GM21529 (cell line): ENCODE measurements at regions not wholly inside any gene's neighbourhood (a gene's known extent, or its start where the extent isn't known, plus 50 kb on each side); places are given as distances from the start of the nearest gene placed in this dataset.

Experiments
- ATAC-seq: cut with Tn5 transposase; IDR thresholded peaks from one replicate; pipeline ENCODE4 v1.9.1; 2021; ENCODE audit not compliant: unreplicated experiment

DNA sequence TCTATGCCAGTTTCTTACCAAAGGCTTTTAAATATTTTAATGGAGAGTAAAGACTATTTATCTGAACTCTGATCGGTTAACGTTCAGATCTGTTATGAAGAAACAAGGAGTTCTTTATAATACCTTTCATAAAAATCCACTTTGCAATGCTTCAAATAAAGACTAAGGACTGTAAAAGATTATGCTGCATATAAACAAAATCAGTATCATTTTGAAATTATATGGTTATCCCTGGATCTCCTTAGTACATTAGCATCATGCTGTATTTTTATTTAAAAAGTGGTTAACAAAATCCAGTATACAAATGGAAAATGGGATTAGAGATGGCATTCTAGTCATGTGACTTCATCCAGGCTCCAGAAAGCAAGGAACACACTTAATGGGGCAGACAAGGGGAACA, 386.8 kb downstream of the LMO4 start:
- no peak for ATAC-seq

DNA sequence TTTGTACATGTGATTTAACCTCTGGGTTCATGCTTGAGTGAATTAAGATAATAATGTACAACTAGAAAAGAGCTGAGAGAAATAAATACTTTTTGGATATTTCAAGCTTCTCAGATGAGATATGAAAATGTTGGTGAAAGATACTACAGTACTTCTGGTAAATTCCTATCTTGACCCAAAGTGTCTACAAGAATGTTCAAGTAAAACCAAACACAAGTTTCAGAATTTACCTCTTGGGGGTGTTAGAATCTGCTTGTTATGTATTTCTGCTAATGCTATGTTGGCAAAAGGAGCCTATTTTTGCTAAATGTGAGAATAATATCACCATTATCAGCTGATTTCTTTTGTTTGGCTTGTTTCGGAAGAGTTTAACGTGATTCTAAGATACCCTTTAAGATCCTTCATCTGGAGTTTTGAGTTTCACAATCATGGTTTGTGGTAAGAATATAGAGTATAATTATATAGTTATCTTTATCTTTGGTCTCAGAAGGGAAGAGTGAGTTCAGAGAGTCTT, 388.5 kb downstream of the LMO4 start:
- no peak for ATAC-seq

DNA sequence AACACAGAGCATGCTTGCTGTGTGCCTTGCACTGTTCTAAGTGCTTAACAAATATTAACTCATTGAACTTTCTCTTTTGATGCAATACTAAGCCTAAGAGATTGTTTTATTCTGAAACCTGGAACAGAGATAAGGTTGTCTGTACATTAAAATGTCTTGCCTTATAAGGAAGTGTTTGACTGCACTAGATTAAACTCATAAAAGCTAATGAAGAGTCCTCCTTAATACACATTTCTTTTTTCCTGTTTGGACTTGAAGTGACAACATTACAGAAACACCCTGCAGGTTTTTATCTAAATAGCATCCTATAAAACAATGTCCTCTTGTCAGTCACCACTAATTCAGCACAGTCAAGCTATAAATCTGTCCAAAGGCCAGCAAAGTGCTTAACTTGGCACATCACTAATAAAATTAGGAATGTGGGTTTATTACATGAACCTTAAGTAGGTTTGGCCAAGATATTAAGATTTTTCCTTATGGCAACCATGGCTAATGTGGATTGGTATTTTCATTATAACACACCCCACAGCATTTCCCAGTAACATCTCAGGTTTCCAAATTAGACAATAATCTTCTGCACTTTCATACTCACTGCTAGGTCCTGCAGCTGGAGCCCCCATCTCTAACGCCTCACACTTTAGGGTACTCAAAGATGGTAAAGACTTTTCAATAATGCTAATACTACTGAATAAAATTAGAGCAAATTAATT, 389.7 kb downstream of the LMO4 start:
- no peak for ATAC-seq

DNA sequence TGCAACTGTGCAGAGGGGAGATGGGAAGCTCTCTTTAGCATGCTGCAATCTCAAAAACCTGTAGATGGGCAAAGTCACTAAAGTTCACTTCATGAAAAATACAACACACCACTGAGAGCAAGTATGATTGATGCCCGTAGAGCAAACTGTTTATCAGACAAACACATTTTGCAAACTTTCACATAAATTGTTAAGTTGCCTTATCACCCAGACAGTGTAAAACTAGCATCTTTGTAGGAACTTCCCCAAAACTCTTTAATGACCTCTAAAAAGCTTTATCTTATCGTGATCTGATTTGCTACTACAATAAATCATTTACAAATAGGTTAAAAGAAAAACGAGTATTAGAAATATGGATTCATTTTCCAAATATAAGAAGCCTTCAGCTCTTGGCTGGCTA, 391.0 kb downstream of the LMO4 start:
- ATAC-seq = no peak

DNA sequence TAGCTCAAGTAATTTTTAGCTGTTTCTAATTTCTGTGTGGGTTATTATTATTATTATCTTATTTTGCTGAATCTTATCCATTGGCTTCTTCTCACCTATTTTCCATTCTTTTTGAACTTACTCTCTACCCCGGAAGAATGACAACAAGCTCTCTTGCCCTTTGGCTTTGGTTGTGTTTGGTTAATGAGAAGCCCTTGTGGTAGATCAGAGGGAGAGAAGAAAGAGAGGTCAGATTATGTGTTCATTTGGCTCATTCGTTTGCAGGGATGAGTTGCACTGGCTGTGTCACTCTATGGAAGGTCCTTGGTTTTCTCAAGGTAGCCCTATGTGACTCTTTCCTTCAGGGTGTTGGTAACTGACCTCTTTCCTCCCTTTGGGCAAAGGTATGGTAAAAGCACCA, 391.9 kb downstream of the LMO4 start:
- ATAC-seq = no peak

DNA sequence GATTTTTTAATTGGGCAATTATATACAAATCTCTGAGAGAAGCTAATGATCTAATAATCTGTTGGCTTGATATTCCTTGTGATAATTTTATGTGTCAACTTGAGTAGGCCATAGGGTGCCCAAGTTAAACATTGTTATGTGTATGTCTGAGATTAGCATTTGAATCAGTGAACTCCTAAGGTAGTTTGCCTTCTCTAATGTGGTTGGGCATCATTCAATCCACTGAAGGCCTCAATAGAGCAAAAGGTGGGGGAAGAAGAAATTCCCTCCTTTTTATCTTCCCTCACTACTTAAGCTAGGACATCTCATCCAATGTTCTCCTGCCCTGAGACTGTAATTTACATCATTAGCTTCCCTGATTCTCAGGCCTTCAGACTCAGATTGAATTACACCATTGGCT, 394.5 kb downstream of the LMO4 start:
- no peak for ATAC-seq

DNA sequence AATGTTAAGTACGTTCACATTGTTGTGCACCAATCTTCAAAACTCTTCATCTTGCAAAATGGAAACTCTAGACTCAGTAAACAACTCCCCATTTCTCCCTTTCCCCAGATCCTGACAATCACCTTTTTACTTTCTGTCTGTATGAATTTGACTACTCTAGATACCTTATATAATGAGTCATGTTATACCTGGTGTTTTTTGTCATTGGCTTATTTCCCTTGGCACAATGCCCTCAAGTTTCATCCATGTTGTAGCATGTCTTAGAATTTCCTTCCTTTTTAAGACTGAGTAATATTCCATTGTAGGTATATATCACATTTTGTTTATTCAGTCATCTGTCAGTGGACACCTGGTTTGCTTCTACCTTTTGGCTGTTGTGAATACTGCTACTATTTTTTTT, 399.5 kb downstream of the LMO4 start:
- ATAC-seq = no peak

DNA sequence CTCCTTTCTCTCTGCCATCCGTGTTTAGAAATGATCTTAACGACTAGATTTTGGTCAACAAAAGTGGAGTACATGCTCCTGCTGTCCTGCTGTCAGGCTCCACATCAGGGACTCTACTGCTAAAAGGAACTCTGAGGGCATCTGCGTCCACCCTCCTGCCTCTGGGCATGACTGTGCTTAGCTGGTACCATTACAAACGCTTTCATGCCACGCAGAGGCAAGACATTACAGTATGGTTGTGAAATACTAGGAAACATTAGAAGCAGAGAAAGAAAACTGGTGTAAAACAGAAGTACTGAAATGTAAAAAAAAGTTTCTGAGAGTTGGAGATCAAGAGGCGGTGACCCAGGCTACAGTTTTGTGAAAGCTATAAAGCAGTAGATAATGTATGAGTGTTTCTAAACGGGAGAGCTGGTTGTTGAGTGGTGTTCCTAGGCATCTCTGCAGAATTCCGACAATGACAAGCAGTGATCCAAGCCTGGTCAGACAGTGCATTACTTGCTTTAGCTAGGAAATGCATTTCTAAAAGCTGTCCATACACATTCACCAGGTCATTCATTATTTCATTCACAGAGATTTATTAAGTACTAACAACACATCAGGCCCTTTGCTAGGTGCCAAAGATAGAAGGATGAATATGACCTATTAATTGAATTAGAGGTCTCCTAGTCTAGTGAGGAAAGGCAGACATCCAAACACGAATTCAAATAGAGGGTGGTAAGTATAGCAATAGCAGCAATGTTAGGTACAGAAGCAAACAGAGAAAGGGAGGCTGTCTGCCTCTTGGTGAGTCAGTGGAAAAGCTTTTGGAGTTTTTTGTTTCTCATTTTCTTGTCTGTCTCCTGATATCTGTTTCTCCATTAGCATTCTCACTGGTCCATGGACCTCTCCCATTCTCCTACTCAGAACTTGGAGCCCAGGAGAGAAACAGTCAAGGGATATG, 401.9 kb downstream of the LMO4 start:
- ATAC-seq = no peak

DNA sequence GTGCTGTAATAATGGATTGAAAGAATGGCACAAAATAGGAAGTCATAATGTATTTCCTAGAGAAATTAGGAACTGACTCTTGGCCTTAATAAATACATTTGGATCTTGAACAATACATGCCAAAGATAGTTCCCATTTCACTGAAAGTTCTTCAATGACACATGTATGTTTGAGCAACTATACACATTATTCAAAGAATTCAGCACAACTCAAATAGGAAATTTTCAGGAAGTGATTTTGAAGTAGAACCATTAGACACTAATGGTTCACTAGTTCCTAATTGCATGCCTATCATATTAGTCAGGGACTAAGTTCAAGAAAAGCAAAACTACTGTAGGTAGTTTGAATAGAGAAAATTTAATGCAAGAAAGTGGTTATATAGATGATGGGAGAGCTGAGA, 404.7 kb downstream of the LMO4 start:
- no peak for ATAC-seq

DNA sequence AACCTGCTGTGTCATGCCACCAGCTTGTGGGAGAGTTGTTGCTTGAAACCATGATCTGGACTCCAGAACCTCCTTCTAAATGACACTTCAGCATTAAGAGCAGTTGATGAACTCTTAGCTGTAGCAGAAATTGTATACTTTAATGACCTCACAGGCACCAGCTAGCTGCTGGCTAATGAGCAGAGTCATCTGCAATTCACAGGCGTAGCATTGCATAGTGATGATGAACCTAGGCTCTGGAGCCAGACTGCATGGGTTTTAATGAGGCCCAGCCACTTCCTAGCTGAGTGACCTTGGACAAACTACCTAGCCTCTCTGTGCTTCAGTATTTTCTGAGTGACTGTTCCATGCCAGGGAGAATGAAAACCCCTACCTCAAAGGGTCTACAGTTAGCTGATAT, 407.1 kb downstream of the LMO4 start:
- ATAC-seq = no peak

DNA sequence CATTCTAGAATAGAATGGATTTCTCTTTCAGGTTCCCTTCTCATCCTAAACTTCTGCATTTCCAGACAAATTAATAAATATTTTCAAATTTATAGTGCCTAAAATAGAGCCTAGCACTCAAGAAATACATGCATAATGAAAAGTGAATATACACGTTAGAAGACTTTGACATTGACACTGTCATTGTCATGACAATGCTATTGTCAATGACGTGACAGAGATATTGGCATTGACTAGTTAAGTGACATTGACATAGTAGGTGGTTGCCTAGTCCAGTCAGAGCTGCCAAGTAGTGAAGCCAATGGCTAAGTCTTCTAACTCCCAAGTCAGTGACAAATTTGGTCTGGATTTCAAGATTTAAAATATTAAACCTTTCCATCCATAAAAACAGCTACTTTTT, 410.5 kb downstream of the LMO4 start:
- no peak for ATAC-seq

DNA sequence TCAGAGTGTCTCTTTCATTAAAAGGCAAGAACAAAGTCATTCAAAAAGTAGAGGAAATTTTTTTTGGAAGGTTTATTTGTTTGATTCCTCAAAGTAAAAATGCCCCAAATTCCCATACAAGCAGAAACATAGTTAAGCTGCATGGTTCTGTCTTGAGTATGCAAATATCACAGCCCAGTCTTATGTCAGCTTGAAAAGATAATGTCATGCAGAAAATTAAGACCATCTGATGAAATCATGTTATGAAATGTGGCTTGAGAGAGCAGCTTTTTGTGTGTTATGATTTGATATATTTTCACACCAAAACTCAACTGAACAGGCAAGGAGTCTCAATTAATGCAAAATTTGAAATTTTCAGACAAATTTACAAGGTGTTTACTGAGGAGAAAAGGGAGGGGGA, 411.0 kb downstream of the LMO4 start:
- no peak for ATAC-seq

DNA sequence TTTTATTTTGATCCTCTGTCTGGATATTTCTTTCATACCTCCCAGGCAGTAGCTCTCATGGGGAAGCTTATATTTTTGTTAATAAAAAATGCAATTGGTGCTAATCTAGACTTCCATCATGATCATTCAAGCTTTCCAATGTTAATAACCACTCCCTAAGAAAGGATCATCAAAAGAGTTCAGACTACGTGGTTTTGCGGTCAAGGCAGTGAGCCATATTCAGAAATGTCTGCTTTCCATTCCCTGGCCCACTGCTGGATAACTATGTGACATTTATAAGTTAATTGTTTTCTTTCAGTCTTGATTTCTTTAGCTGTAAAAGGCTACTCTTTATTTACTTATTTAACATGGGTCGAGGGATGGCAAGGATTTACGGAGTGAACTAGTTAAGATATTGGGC, 414.6 kb downstream of the LMO4 start:
- ATAC-seq = no peak

DNA sequence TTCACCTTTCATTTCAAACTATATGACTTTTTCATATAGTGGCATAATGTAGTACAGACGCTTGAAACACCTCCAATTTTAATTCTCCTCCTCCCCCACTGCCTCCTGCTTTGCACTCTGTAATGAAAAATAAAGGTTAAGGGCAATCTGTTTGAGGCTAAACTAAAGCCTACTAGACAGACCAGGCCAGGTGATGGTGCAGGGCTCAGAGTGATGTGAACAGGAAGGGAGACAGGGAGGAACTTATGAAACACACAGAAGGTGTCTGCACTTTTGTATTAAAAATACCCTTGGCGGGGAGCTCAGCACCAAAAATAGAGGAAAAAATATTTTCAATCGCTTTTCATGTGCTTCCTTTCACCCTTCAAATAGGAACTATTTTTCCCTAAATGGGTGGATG, 415.4 kb downstream of the LMO4 start:
- no peak for ATAC-seq

DNA sequence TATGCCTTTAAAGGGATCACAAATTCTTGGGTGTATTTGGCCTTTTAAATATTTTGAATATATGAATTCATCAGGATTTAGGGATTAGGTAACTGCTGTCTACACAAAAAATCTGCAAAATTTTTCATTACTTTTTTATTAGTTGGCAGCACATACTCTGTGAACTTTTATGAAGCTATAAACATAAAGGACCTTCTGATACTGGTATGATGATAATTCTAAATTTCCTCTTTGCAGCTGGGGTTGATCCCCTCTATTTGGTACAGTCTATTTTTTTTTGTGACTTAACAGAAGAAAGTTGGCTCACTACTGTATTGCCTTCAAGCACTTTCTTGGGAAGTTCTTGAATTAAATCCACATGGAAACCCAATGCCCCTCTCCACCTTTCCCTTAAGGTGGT, 416.1 kb downstream of the LMO4 start:
- ATAC-seq = no peak

DNA sequence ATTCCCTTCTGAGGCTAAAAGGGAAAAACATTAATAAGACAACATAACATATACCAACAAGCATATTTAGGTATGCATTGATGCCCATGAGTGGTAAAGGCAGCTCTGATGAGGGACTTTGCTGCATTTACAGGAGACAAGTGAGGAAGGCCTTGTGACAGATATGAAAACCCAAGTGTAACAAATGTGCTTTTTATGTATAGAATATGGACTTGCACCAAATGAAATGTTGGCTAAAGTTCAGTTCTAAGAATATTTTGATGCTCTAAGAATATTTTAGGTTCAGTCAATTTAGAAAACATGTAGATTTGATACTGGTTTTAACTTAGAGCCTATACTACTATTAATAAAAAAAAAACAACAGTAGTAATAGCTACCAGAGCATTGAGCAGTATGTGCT, 424.7 kb downstream of the LMO4 start:
- ATAC-seq = no peak

DNA sequence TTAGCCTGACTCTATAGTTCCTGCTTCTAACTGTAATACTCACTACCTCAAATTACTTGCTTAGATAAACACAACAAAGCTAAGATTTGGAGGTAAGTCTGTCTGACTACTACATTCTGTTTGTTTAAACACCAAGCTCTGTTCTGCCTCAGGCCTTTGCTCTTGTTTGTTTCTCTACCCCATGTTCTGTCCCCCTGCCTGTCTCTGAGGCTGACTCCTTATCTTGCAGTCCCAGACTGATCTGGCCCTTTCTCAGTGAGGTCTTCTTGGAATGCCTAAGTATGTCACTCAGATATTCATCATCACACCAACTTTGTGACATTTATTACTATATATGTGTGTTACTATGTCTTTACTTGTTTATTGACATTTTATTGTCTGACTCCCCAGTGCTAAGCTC, 425.5 kb downstream of the LMO4 start:
- ATAC-seq = no peak

DNA sequence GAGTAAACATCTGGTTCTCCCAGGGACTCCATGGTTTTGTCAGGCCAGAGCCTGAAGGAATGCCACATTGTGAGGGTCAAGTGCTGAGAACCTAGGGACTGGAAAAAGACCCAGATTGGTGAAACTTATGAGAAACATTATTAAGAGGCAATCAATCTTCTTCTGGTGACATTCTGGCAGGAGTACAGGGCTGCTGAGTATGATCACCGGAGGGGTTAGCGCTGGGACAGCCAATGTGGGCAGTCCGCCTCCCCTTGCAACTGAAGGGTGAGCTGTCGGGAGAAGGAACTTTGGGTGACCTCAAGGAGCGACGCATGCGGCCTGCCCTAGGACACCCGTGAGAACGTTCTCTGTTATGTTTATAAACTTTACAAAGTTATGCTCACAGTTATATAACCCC, 429.0 kb downstream of the LMO4 start:
- ATAC-seq = no peak

DNA sequence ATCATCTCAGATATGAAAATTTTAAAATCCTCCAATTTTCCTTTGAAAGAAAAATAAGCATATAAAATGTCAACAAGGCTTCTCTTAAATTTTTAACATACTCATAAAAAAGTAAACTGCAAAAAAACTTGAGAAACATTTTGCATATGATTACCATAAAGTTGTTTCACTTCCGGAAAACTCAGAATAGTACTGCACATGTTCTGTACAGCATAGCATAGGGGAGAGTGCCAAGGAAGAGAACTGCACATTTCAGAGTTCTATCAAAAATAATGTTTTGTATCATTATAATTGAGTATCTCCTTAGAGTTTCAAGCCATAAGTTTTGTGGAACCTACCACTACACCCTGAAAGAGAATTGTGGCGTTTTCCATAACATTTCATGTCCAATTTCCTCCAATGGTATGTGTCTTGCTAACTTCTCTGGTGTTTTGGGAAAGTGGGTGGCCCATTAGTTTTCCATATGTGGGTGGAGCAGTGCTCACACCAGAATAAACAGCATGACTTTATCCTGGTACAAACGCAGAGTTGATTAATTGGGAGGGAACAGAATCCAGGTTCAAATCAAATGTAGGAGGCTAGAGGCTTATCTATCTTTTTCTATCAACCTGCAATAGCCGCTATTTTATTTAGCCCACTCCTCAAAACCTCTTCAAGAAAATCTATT, 430.9 kb downstream of the LMO4 start:
- ATAC-seq = no peak

DNA sequence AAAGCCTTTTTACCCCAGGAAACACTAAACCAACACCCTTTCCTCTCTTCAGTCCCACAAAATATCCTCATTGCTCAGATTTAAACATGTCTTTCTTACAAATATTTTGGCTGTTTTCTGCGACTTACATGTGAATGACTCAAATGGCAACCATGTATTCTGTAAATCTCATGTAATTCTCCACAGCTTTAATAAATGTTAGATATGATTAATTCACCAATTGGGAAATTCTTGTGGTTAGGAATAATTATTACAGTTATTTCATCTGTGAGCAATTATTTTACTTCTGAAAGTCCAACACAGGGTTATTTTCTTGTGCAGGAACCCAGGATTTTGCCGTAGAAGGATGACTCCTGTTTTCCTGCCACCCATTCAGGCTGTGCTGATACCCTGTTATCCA, 431.5 kb downstream of the LMO4 start:
- no peak for ATAC-seq

DNA sequence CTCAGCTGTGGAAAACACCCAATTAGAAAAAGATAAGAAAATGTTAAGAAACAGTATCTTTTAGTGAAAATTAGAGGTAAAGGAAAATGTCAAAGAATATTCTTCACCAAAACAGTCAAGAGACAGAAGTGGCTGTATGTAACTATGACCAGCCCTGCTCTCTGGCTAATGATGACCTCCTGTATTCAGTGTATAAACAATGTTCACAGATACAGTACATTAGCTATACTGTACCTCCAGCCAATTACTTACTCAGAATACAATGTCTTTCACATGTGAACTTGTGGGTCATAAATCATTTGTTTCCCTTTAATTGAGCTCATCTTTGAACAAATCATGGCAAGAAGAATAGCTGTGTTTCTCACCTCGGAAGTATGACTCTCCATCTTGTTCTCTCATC, 432.0 kb downstream of the LMO4 start:
- no peak for ATAC-seq

DNA sequence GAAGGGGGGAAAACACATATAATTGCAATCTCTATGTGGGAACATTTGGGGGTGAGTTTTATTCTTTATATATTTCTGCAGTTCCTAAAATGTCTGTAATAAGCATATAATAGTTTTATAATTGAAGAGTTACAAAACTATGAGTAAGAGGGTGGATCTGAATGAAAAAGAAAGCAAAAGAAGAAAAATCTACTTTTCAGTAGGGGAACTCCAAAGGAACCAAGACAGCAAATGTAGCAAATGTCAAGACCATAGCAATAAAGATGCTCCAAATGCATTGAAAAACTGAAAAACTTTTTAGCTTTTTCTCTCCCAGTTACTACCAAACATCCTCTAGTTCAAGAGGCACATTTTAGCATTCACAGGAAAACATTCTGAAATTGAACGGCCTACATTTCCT, 434.8 kb downstream of the LMO4 start:
- no peak for ATAC-seq
